ENCODE measurements at regions not wholly inside any gene's neighbourhood (a gene's known extent, or its start where the extent isn't known, plus 50 kb on each side); places are given as distances from the start of the nearest gene placed in this dataset.
"Not testable (repeated sequence)": the region's sequence is repeated elsewhere in the genome, so short reads cannot be mapped to it uniquely, and the experiment has no call there.

DNA sequence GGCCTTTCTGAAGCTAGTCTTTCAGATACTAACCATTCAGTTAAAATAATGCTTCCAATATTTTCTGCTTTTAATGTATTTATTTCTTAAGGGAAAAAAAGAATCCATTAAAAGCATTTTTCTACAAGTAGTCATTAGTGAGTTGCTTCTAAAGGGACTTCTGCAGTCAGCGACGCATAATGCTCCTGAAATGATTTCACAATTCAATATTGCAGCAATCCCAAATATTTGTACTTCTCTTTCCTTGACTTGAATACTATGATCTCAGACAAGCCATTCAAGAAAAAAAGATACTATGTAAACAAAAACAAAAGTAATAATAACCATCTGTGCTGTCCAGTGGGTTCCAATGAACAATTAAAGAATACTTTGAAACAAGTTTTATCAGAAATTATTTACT is 681.0 kb downstream of the DIPK2A start:
- peak; percentile 74 for DNase-seq

GRCh38 chr3:144655423-144655822 is 683.8 kb downstream of the DIPK2A start:
- no peak for DNase-seq

DNA sequence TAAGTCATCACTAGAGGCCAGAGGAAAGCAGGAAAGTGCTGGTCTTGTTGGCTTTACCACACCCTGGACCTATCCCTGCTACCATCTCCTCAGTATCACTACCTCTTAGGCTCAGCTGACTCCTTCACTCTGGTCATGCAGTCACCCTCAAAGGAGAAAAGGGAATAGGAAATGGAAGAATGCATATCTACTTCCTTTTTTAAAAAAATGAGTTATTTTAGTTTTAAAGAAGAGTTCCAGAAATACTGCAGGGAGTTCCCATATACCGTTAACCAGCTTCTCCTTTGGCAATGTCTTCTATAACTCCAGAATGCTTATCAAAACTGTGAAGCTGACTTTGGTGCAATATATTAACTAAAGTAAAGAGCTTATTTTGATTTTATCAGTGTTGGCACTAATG is 688.6 kb downstream of the DIPK2A start:
- peak; percentile 62 for DNase-seq

DNA sequence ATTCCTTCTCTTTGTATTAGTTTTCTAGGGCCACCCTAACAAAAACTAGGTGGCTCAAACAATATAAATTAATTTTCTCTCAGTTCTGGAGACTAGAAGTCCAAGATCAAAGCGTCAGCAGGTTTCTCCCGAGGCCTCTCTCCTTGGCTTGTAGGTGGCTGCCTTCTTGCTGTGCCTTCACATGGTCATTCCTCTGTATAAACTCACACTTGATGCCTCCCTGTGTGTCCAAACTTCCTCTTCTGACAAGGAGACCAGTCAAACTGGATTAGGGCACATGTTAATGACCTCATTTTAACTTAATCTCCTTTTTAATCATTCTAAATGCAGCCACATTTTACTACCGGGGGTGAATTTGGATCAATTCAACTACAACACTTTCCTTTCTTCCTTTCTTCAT is 691.1 kb downstream of the DIPK2A start:
- DNase-seq: no peak

DNA sequence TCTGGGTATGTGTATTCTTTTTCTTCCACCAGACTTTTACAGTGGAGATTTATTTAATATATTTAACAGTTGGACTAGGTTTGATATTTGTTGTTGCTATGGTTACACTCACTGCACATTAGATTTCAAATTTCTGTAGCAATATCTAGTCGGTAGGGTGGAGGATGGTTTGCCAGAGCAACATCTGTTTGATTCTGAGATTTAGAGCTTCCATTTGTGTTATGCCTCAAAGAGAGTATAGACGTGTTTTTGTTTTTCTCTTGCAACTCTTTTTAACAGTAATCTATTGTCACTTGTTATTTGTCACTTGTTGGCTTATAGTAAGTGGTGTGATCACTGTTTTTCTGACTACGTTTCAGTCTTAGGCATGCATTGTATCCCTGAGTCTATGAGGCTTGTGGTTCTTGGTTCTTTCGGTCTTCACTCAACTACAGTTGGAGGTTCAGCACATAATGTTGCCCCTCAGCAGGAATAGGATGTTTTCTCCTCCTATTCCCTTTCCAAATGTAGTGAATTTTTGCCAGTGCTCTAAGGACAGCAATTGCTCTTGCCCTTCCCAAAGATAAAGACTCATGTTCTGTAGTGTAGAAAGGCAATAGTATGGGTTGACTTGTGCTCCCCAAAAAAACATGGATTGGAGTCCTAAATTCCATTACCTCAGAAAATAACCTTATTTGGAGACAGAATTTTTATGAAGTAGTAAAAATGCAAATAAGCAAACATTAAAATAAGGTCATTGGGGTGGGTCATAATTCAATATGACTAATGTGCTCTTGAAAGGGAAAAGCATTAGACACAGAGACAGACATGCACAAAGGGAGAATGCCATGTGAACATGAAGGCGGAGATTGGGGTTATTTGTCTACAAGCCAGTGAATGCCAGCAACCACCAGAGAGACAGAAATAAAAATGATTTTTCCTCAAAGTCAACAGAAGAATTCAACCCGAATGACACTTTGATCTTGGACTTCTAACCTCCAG is 692.1 kb downstream of the DIPK2A start:
- DNase-seq: no peak

- DNase-seq: no peak
Observed at GRCh38 chr3:144665567-144666053, 694.0 kb downstream of the DIPK2A start.

GRCh38 chr3:144670571-144670970 is 698.9 kb downstream of the DIPK2A start:
- DNase-seq: no peak

- DNase-seq: no peak
Observed at GRCh38 chr3:144677103-144677502, 705.5 kb downstream of the DIPK2A start.

GRCh38 chr3:144683065-144683464 is 711.4 kb downstream of the DIPK2A start:
- DNase-seq: no peak

- DNase-seq: no peak
Observed at GRCh38 chr3:144687862-144688261, 716.2 kb downstream of the DIPK2A start.

DNA sequence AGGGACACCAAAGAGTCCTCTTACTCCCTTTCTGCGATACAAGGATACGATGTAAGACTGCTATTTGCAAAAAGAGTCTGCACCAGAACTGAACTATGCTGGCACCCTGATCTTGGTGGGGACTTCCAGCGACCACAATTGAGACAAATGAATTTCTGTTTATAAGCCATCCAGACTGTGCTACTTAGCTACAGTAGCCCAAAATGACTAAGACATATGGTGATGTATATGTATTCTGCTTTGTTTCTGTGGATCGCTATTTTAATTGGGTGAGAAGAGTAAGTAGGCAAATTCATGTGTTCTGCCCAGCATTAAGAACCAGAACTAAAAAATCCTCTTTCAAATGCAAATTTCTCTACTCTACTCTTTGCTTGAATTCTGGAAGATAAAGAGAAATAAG is 720.9 kb downstream of the DIPK2A start:
- no peak for DNase-seq

DNA sequence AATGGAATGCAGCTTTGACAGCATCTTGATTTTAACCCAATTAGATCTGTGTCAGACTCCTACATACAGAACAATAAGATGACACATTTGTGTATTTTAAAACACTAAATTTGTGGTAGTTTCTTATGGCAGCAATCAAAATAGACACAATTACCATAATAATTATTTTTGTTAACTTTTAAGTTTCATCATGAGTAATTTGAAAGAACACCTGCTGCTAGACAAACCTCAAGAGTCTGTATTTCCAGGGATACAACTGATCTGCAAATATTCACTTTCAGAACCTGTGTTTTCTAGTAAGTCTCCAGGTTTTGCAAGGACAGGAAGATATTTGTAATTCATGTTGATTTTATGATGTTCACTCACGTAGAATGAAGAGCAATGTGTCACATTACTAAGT is 736.8 kb downstream of the DIPK2A start:
- DNase-seq: no peak

- DNase-seq: no peak
Observed at GRCh38 chr3:144737281-144737680, 765.7 kb downstream of the DIPK2A start.

- no peak for DNase-seq
Observed at GRCh38 chr3:144743225-144743668, 771.6 kb downstream of the DIPK2A start.

DNA sequence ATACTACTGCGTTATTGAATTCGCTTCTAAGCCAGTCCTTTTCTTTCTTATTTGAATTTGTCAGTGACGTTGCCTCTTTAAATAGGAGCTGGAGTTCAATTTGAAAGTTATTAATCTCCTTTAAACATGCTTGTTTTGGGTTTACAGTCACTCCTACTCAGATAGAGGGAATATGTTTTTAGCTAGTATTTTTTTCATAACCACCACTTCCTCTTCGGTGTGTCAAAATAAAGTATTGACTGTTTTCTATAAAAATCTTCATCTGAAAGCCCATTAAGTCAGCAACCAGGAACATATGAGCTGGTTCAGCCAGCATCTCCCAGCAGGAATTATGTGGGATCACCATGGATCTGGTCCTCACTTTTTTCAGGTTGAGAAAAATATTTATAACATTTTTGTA is 772.9 kb downstream of the DIPK2A start:
- no peak for DNase-seq

GRCh38 chr3:144746631-144747030 is 775.0 kb downstream of the DIPK2A start:
- DNase-seq: no peak

GRCh38 chr3:144749536-144750253 is 778.1 kb downstream of the DIPK2A start:
- DNase-seq: not testable (repeated sequence)

DNA sequence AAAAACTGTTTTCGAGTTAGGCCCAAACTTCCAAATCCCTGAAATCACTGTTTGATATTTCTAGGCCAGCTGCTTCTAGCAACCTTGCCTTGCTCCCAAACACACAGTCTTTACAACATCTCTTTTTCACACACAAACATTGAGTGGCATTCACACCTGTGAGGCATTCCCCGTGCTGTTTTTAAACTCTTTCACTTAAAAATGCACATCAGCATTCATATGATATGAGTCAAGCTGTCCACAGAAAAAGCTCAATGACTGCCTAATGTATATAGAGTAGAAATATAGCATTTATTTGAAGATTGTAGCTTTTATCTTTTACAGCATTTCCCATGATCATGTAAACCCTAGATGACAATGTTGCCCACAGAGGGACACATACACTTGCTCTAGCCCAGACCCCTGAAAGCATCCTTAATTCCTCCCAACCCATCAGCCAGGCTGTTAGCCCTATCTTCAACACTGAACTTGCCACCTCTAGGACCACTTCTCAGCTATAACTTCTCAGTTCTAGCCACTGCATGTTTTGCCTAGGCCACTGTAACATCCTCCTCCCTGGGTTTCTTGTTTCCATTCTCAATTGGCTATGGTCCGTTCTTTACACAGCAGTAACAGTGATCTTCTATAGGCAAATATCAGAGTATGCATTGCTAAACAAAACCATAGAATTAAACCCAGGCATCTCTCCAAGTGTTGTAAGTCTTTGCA is 782.6 kb downstream of the DIPK2A start:
- no peak for DNase-seq

GRCh38 chr3:144756704-144757440 is 785.2 kb downstream of the DIPK2A start:
- no peak for DNase-seq

DNA sequence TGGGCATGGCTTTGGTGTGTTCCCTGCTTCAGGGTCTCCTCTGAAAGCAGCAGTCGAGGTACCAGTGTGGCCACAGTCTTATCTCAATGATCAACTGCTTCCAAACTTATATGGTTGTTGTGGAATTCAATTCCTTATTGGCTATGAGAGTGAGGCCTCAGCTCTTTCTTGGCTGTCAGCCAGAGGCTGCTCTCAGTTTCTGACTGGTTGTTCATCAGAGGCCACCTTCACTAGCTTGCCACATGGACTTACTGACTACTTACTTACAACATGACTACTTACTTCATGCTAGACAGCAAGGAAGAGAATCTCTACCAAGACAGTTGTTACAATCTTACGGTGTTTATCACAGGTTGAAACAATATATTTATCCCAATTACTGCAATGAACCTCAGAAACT is 789.2 kb downstream of the DIPK2A start:
- DNase-seq: no peak

DNA sequence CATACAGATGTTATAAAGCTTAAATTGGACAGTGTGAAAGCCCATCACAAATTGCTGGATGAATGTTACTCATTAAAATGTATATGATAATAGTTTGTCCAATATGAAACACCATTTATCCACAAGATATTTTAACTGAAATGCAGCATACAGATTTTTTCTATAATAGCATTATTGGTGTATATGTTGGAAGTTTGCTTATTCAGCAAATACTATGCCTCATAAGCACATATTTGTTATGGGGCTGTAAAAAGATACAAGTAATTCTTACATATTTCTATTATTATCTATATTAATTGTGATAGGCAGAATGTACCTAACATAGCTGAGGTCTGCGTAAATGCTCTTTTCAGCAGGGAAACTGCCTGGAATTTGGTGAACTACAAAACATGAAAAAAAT is 790.5 kb downstream of the DIPK2A start:
- no peak for DNase-seq

DNA sequence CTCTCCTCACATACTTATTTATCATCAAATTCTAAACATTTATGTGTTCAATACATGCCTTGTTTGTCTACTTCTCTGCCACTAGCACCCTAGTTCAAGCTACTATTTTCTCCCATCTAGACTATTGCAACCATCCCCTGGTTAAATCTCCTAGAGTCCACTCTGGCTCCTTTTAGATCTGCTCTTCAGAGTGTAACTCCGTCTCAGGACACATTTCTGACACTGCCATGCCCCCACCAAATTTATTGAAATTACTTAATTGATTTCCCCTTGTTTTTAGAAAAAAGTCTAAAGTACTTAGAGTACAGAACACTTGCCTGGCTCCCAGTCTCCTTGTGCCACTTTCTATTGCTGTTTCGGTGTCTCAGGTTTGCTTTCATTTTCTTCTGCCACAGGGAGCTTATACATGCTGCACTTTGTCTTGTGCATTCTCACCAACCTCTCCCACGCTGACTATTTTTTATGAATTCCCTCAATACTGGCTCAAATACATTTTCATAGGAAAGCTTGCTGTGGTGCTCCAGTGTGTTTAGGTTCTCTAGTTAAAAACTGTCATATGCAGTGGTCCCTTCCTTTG is 792.3 kb downstream of the DIPK2A start:
- no peak for DNase-seq
